ENCODE measurements at regions not wholly inside any gene's neighbourhood (a gene's known extent, or its start where the extent isn't known, plus 50 kb on each side); places are given as distances from the start of the nearest gene placed in this dataset.

DNA sequence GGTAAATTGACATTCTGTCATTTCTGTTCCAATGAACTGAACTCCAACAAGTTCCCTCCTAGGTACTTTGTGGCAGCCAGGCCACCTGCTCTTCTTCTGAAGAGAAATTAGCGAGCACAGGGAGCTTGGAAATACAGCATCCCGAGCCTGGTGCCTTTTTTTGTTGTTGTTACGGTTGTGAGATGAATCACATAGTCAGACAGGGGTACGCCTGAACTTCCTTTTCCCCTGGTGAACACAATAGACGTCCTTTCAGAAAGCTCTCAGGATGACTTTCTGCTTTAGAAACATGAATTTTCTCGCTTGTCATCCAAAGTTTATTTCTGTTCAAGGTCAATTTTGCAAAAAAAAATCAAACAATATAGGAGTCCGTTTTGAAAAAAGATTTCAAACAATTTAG is 53.9 kb upstream of the XYLT1 start:
- no peak for ATAC-seq (ENCODE audit: low read depth)
- DNase-seq: no peak
- no peaks in the 10 kb centered on the region for H3K36me3 Mint-ChIP-seq
- no peaks in the 10 kb centered on the region for H3K9me3 Mint-ChIP-seq
- peaks cover 10% of the 10 kb centered on the region for H3K4me1 Mint-ChIP-seq
- H3K27me3 Mint-ChIP-seq: peaks cover 16% of the 10 kb centered on the region
- H3K4me3 Mint-ChIP-seq: no peak overlapping the region
- POLR2A ChIA-PET: no interaction called here
- no peak overlapping the region for H3K27ac Mint-ChIP-seq

DNA sequence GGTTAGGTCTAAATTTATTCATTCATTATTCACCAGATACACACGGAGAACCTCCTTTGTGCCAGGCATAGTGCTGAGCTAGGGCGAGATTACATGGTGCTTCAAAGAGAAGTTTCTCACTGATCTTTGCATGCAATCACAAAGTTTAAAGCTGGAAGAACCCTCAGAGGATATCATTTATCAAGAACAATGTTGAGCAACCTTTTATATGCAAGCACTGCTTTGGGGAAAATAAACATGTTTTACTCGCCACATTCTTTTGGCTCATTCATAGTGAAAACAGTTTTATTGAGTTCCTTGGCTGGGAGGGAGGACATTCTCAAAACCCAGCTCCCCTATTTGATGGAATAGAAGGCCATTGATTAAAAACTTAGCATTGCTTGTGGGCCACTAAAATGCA is 49.8 kb upstream of the XYLT1 start:
- H3K9me3 Mint-ChIP-seq: no peaks in the 10 kb centered on the region
- ATAC-seq (ENCODE audit: low read depth) (no peak), DNase-seq (no peak)
- H3K27ac Mint-ChIP-seq: no peak overlapping the region
- no peak overlapping the region for H3K4me3 Mint-ChIP-seq
- POLR2A ChIA-PET: no interaction called here
- no peaks in the 10 kb centered on the region for H3K36me3 Mint-ChIP-seq
- H3K4me1 Mint-ChIP-seq: no peaks in the 10 kb centered on the region
- peaks cover 22% of the 10 kb centered on the region for H3K27me3 Mint-ChIP-seq

Data from activated naive CD8-positive, alpha-beta T cell treated with anti-CD3 and anti-CD28 coated beads, Interleukin-2, amount 10 ng/mL, durations not matched to agents 7 days and 5 days (primary cell).